Liver (tissue), 8 donors: ENCODE measurements at regions not wholly inside any gene's neighbourhood (a gene's known extent, or its start where the extent isn't known, plus 50 kb on each side); places are given as distances from the start of the nearest gene placed in this dataset.

Experiments
- DNase-seq: peaks from one replicate; pipeline ENCODE4 v3.0.0-alpha.2; 2017; ENCODE audit warnings: low spot score
- H3K27ac ChIP-seq, 2 donors: one replicate each; pipeline ENCODE4 v1.7.0; 2013; ENCODE audit warnings: inconsistent platforms in 2 of 2, low read length in 2 of 2, control low read depth in 1 of 2, low read depth in 1 of 2, mild to moderate bottlenecking in 1 of 2
- H3K27me3 ChIP-seq, 4 donors: one replicate each; pipeline versions ENCODE4 v1.6.1 to v1.7.0; 2013; ENCODE audit warnings: low read length in 3 of 4, inconsistent platforms in 1 of 4, mild to moderate bottlenecking in 1 of 4, moderate library complexity in 1 of 4; ENCODE audit not compliant: control insufficient read depth in 4 of 4, insufficient read depth in 4 of 4
- H3K36me3 ChIP-seq, 4 donors: one replicate each; pipeline versions ENCODE4 v1.6.1 to v1.7.0; 2013; ENCODE audit warnings: low read length in 3 of 4, mild to moderate bottlenecking in 3 of 4, low read depth in 1 of 4, moderate library complexity in 1 of 4; ENCODE audit not compliant: control insufficient read depth in 4 of 4, insufficient read depth in 3 of 4
- H3K4me1 ChIP-seq, 4 donors: one replicate each; pipeline versions ENCODE4 v1.6.1 to v1.7.0; 2013; ENCODE audit warnings: low read length in 3 of 4, mild to moderate bottlenecking in 3 of 4, moderate library complexity in 1 of 4; ENCODE audit not compliant: control insufficient read depth in 4 of 4, insufficient read depth in 4 of 4
- H3K4me3 ChIP-seq, 3 donors: one replicate each; pipeline versions ENCODE4 v1.6.1 to v1.7.0; 2013; ENCODE audit warnings: low read length in 3 of 3, control low read depth in 1 of 3, low read depth in 1 of 3, mild to moderate bottlenecking in 1 of 3
- H3K9ac ChIP-seq, 2 donors: one replicate each; pipeline ENCODE4 v1.7.0; 2013; ENCODE audit warnings: low read length in 2 of 2, mild to moderate bottlenecking in 2 of 2, moderate library complexity in 2 of 2, control low read depth in 1 of 2, low read depth in 1 of 2
- H3K9me3 ChIP-seq, 4 donors: one replicate each; pipeline versions ENCODE4 v1.6.1 to v1.7.0; 2013; ENCODE audit warnings: low read length in 3 of 4; ENCODE audit not compliant: control insufficient read depth in 4 of 4
- ATF3 ChIP-seq: IDR thresholded peaks from 2 replicates; pipeline ENCODE4 v1.6.1; 2016; ENCODE audit warnings: antibody characterized with exemption
- CTCF ChIP-seq: fragments of 150-350 bp; IDR thresholded peaks from 2 replicates; pipeline ENCODE4 v1.5.1; 2017; ENCODE audit warnings: improper control_type of control experiment, low read depth, low read length; ENCODE audit not compliant: missing input control
- EGR1 ChIP-seq, 2 donors: IDR thresholded peaks; 2 replicates each; pipeline ENCODE4 v1.6.1; 2016 to 2018; ENCODE audit warnings: antibody characterized with exemption in 2 of 2, low read depth in 2 of 2
- FOXA1 ChIP-seq: IDR thresholded peaks from 2 replicates; pipeline ENCODE4 v1.6.1; 2016; ENCODE audit warnings: antibody characterized with exemption
- GABPA ChIP-seq, 2 donors: IDR thresholded peaks in 1 of 2; conservative IDR thresholded peaks in 1 of 2; 2 replicates each; pipeline ENCODE4 v1.6.1; 2016; ENCODE audit warnings: antibody characterized with exemption in 2 of 2, mild to moderate bottlenecking in 1 of 2, moderate library complexity in 1 of 2
- HNF4A ChIP-seq, 2 donors: conservative IDR thresholded peaks; 2 replicates each; pipeline ENCODE4 v1.6.1; 2016; ENCODE audit warnings: antibody characterized with exemption in 2 of 2, mild to moderate bottlenecking in 2 of 2
- HNF4G ChIP-seq: IDR thresholded peaks from 2 replicates; pipeline ENCODE4 v1.6.1; 2016; ENCODE audit warnings: antibody characterized with exemption
- MAX ChIP-seq: IDR thresholded peaks from 2 replicates; pipeline ENCODE4 v1.6.1; 2016; ENCODE audit warnings: antibody characterized with exemption
- NR2F2 ChIP-seq: IDR thresholded peaks from 2 replicates; pipeline ENCODE4 v1.6.1; 2016; ENCODE audit warnings: antibody characterized with exemption
- RAD21 ChIP-seq, 2 donors: IDR thresholded peaks; 2 replicates each; pipeline ENCODE4 v1.6.1; 2016; ENCODE audit warnings: antibody characterized with exemption in 2 of 2, mild to moderate bottlenecking in 2 of 2
- SP1 ChIP-seq: IDR thresholded peaks from 2 replicates; pipeline ENCODE4 v1.6.1; 2018; ENCODE audit warnings: antibody characterized with exemption, mild to moderate bottlenecking
- TAF1 ChIP-seq: conservative IDR thresholded peaks from 2 replicates; pipeline ENCODE4 v1.6.1; 2016; ENCODE audit warnings: antibody characterized with exemption, mild to moderate bottlenecking
- YY1 ChIP-seq: IDR thresholded peaks from 2 replicates; pipeline ENCODE4 v1.6.1; 2016; ENCODE audit warnings: antibody characterized with exemption, mild to moderate bottlenecking
- ZBTB33 ChIP-seq: IDR thresholded peaks from 2 replicates; pipeline ENCODE4 v1.6.1; 2016; ENCODE audit warnings: antibody characterized with exemption
- WGBS: extraction: QIAGEN DNeasy Blood & Tissue Kit; methylation state at CpG from one replicate; pipeline ENCODE4 v1.1.7; 2013; 5-methylcytosine and 5-hydroxymethylcytosine counted together
- donor health status: healthy.
- donor health status: healthy.
- donor health status: healthy.
- donor health status: healthy.
- donor health status: healthy.

GRCh38 chr16:76190057-76190456 lies 87.1 kb upstream of the CNTNAP4 start:
- Histone ChIP-seq H3K9ac (no peak overlapping the region), H3K4me1 (no peaks in the 10 kb centered on the region), H3K9me3 (peaks cover 0 to 4% (median 1%) of the 10 kb centered on the region in 4 donors), H3K36me3 (no peaks in the 10 kb centered on the region), H3K27ac (no peak overlapping the region), H3K27me3 (no peaks in the 10 kb centered on the region), H3K4me3 (no peak overlapping the region)
- WGBS: 82% methylated on average over 2 of the region's 2 CpGs
- TF ChIP-seq FOXA1 (no peak), YY1 (no peak), RAD21 (IDR thresholded peaks at IDR 0.05) (no peak)
- no peak for DNase-seq

- TF ChIP-seq ZBTB33 (no peak), ATF3 (no peak), NR2F2 (no peak)
- no peak overlapping the region for H3K4me3 ChIP-seq
- H3K9me3 ChIP-seq: peaks cover 0 to 4% (median 1%) of the 10 kb centered on the region in 4 donors
- no peaks in the 10 kb centered on the region for H3K36me3 ChIP-seq
- no peaks in the 10 kb centered on the region for H3K27me3 ChIP-seq
- H3K27ac ChIP-seq: no peak overlapping the region
- DNase-seq: no peak
- no peak overlapping the region for H3K9ac ChIP-seq
- peaks cover 0 to 2% (median 0%) of the 10 kb centered on the region in 4 donors for H3K4me1 ChIP-seq
Measured at GRCh38 chr16:76190480-76190879, 86.7 kb upstream of the CNTNAP4 start.

GRCh38 chr16:76193906-76194615 lies 83.1 kb upstream of the CNTNAP4 start:
- DNase-seq: no peak
- Histone ChIP-seq H3K9me3 (no peaks in the 10 kb centered on the region), H3K36me3 (no peaks in the 10 kb centered on the region), H3K27ac (no peak overlapping the region), H3K27me3 (no peaks in the 10 kb centered on the region), H3K4me3 (no peak overlapping the region), H3K4me1 (peaks cover 0 to 5% (median 0%) of the 10 kb centered on the region in 4 donors), H3K9ac (no peak overlapping the region)
- no peak for TF ChIP-seq TAF1
- WGBS: 63% methylated on average over 8 of the region's 8 CpGs

- no peak overlapping the region for H3K4me3 ChIP-seq
- DNase-seq: no peak
Measured at GRCh38 chr16:76194616-76195015, 82.6 kb upstream of the CNTNAP4 start.

More at GRCh38 chr16:76194616-76195015, 82.6 kb upstream of the CNTNAP4 start:
- Histone ChIP-seq H3K9ac (no peak overlapping the region), H3K27ac (no peak overlapping the region), H3K27me3 (peaks cover 0 to 3% (median 0%) of the 10 kb centered on the region in 4 donors), H3K9me3 (no peaks in the 10 kb centered on the region), H3K36me3 (no peaks in the 10 kb centered on the region), H3K4me1 (peaks cover 0 to 5% (median 0%) of the 10 kb centered on the region in 4 donors)
- WGBS: 46% methylated on average over 2 of the region's 2 CpGs
- TF ChIP-seq TAF1 (no peak), CTCF (no peak), ATF3 (no peak), HNF4G (no peak), RAD21 (IDR thresholded peaks at IDR 0.05) (no peak), GABPA (IDR thresholded peaks at IDR 0.05 in 1 of 2, conservative IDR thresholded peaks at IDR 0.05 in 1 of 2) (no peak), HNF4A (conservative IDR thresholded peaks at IDR 0.05) (no peak), SP1 (no peak), ZBTB33 (no peak), EGR1 (IDR thresholded peaks at IDR 0.05; ENCODE audit: low read depth in 2 of 2) (no peak), NR2F2 (no peak), FOXA1 (no peak), MAX (no peak)
